HEK293T (cell line): ENCODE measurements at regions not wholly inside any gene's neighbourhood (a gene's known extent, or its start where the extent isn't known, plus 50 kb on each side); places are given as distances from the start of the nearest gene placed in this dataset.

Experiments used
- CTCF ChIA-PET: fragments of 350-600 bp; formaldehyde crosslinking; extraction: SDS; loops from one replicate; lab custom pipeline; 2021; ENCODE audit warnings: antibody characterized with exemption, inconsistent platforms; lab: Yijun Ruan, JAX
- POLR2A ChIA-PET: fragments of 350-600 bp; formaldehyde crosslinking; extraction: SDS; loops from one replicate; lab custom pipeline; 2020; ENCODE audit warnings: antibody characterized with exemption, inconsistent platforms; lab: Yijun Ruan, JAX
- DNase-seq: peaks from one replicate; pipeline ENCODE4 v3.0.0; 2012; ENCODE audit warnings: mixed read lengths; ENCODE audit errors: extremely low spot score
- ARNT ChIP-seq: fragments of 450-650 bp; IDR thresholded peaks from 2 replicates; pipeline ENCODE4 v1.6.1; 2017; ENCODE audit warnings: mild to moderate bottlenecking
- BHLHE40 ChIP-seq: fragments of 450-650 bp; IDR thresholded peaks from 2 replicates; pipeline ENCODE4 v1.6.1; 2016; ENCODE audit warnings: mild to moderate bottlenecking, moderate library complexity, borderline replicate concordance
- CTBP1 ChIP-seq: fragments of 450-650 bp; IDR thresholded peaks from 2 replicates; pipeline ENCODE4 v1.6.1; 2016; ENCODE audit warnings: borderline replicate concordance
- ELF4 ChIP-seq: fragments of 450-650 bp; IDR thresholded peaks from 2 replicates; pipeline ENCODE4 v1.6.1; 2017; ENCODE audit warnings: antibody characterized with exemption
- FOXA1 ChIP-seq: fragments of 450-650 bp; IDR thresholded peaks from 2 replicates; pipeline ENCODE4 v1.6.1; 2016; ENCODE audit warnings: mild to moderate bottlenecking
- FOXK2 ChIP-seq: fragments of 450-650 bp; IDR thresholded peaks from 2 replicates; pipeline ENCODE4 v1.6.1; 2016; ENCODE audit warnings: mild to moderate bottlenecking
- FOXM1 ChIP-seq: fragments of 450-650 bp; IDR thresholded peaks from 2 replicates; pipeline ENCODE4 v1.6.1; 2017; ENCODE audit warnings: mild to moderate bottlenecking, borderline replicate concordance
- HDGF ChIP-seq: fragments of 450-650 bp; IDR thresholded peaks from 2 replicates; pipeline ENCODE4 v1.6.1; 2017; ENCODE audit warnings: antibody characterized with exemption, borderline replicate concordance
- L3MBTL2 ChIP-seq: fragments of 450-650 bp; conservative IDR thresholded peaks from 2 replicates; pipeline ENCODE4 v1.6.1; 2016; ENCODE audit warnings: mild to moderate bottlenecking
- LEF1 ChIP-seq: fragments of 450-650 bp; IDR thresholded peaks from 2 replicates; pipeline ENCODE4 v1.6.1; 2017; ENCODE audit warnings: mild to moderate bottlenecking, borderline replicate concordance
- NFRKB ChIP-seq: fragments of 450-650 bp; IDR thresholded peaks from 2 replicates; pipeline ENCODE4 v1.6.1; 2016; ENCODE audit warnings: mild to moderate bottlenecking, moderate library complexity
- SP1 ChIP-seq: fragments of 450-650 bp; IDR thresholded peaks from 2 replicates; pipeline ENCODE4 v1.6.1; 2017
- SUZ12 ChIP-seq: fragments of 450-650 bp; IDR thresholded peaks from 2 replicates; pipeline ENCODE4 v1.6.1; 2016; ENCODE audit warnings: mild to moderate bottlenecking
- TARDBP ChIP-seq: fragments of 450-650 bp; IDR thresholded peaks from 2 replicates; pipeline ENCODE4 v1.6.1; 2016
- ZNF384 ChIP-seq: fragments of 450-650 bp; IDR thresholded peaks from 2 replicates; pipeline ENCODE4 v1.6.1; 2016
- TF ChIP-seq, protein P1 (sequence below): fragments of 450-650 bp; IDR thresholded peaks from 2 replicates; pipeline ENCODE4 v1.6.1; 2016

DNA sequence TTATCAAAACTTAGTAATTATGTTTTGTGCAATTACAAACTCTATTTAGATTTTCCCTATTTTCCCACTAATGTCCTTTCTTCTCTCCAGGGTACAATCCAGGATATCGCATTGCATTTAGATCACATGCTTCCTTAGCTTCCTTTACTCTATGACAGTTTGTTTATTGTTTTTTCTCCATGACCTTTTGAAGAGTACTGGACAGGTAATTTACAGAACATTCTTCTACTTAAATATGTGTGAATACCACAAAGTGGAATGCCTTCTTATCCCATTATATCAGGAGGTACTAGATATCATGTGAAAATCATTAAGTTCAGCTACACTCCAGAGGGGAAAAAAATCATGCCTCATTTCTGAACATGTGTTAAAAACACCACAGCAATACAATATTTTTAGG is 776.6 kb upstream of the CDH9 start:
- TF ChIP-seq L3MBTL2 (no peak), FOXM1 (no peak), FOXA1 (no peak), ZNF384 (no peak), SP1 (no peak), TARDBP (no peak), ARNT (no peak), FOXK2 (no peak), BHLHE40 (no peak), CTBP1 (no peak), HDGF (no peak)
- TF ChIP-seq, protein P1, sequence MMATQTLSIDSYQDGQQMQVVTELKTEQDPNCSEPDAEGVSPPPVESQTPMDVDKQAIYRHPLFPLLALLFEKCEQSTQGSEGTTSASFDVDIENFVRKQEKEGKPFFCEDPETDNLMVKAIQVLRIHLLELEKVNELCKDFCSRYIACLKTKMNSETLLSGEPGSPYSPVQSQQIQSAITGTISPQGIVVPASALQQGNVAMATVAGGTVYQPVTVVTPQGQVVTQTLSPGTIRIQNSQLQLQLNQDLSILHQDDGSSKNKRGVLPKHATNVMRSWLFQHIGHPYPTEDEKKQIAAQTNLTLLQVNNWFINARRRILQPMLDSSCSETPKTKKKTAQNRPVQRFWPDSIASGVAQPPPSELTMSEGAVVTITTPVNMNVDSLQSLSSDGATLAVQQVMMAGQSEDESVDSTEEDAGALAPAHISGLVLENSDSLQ, result no peak
- POLR2A ChIA-PET, result no interaction called here
- DNase-seq, result no peak
- CTCF ChIA-PET, result no interaction called here

DNA sequence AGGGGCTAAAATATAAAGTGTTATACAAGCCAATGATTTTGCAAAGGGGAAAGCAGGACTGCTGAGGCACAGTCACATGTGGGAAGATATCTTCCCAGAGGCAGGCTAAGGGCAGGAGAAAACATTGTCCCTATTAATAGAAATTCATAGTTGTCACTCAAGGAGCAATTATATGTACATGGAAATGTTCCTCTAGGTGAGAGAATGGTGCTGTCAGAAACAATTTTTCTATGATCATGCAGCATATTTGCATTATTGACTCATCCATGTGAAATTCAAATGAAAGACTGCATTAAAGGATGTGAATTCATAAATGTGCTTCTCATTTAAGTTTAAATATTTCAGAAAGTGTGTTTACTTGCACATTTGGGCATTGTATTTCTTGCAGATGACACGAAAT is 775.9 kb upstream of the CDH9 start:
- CTCF ChIA-PET, result no interaction called here
- POLR2A ChIA-PET, result no interaction called here
- TF ChIP-seq FOXA1 (no peak), BHLHE40 (no peak), L3MBTL2 (no peak), TARDBP (no peak)
- TF ChIP-seq, protein P1, result no peak
- DNase-seq, result no peak

DNA sequence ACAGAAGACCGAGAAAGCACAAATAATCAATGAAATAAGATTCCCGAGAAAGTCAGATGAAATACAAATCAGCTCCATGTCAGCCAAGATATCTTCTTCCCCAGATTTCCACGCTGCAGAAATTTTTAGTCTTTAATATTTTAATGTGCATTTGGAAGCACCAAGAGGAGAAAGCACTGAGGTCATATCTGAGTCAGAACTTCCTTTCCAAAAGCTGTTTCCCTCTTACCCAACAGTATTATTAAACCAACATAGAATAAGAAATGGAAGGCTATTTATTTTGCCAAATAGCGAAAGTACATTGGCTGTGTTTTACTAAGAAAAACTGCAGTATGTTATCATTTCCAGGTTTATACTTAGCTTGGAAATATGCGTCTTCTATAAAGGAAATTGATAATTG is 772.1 kb upstream of the CDH9 start:
- no peak for DNase-seq
- CTCF ChIA-PET, result no interaction called here
- TF ChIP-seq NFRKB (no peak), L3MBTL2 (no peak), FOXK2 (no peak), ELF4 (no peak), FOXM1 (no peak), FOXA1 (no peak), BHLHE40 (no peak), HDGF (no peak), SUZ12 (no peak), ARNT (no peak), ZNF384 (no peak), SP1 (no peak), CTBP1 (no peak), LEF1 (no peak), TARDBP (no peak)
- TF ChIP-seq, protein P1, result no peak
- POLR2A ChIA-PET, result no interaction called here

DNA sequence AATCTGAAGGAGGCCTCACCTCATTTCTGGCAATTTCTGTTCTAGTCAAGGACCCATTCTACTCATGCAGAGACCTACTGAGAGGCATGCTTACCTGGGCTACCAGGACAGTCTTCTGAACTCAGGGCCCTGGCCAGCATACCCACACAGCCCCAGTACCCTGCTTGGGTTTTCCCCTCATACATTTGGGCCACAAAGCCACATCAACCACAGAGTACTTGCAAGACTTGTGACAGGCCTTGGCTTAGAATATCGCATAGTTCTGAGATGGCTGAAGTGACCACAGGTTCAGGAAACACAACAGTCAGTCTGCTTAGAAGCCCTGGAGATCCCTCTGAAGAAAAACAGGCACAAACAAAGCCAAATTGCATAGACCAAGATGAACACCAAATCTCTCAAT is 758.8 kb upstream of the CDH9 start:
- ChIA-PET POLR2A (no interaction called here), CTCF (no interaction called here)
- TF ChIP-seq HDGF (no peak), L3MBTL2 (no peak), FOXK2 (no peak), SP1 (no peak), TARDBP (no peak), SUZ12 (no peak)
- no peak for DNase-seq

DNA sequence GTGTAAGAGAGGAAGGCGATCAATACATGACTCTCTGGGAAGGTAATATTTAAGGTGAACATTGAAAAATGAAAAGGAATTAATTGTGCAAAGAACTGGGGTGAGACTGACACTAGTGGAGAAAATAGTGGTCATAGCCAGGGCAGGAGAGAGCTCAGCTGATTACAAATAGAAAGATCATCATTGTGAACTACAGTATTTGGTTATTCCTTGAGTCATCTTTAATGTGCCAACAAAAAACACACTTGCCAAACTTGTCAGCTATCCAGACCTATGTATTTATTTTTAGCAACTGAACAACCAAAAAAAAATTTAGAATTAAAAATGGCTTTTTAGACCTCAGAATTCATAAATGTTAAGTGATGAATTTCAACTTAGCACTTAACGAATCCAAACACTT is 749.8 kb upstream of the CDH9 start:
- ChIA-PET CTCF (interaction anchor here (0.7 kb wide), 1 partner anchor 546 kb away, joined by 3 read pairs; no protein-coding TSS in a partner anchor), POLR2A (no interaction called here)
- DNase-seq, result no peak
- TF ChIP-seq FOXM1, result no peak
- TF ChIP-seq L3MBTL2, result no peak
- TF ChIP-seq ARNT, result no peak
- TF ChIP-seq BHLHE40, result no peak
- no peak for TF ChIP-seq HDGF
- TF ChIP-seq, protein P1, result no peak
- TF ChIP-seq ELF4, result no peak
- no peak for TF ChIP-seq TARDBP
- no peak for TF ChIP-seq NFRKB
- TF ChIP-seq FOXA1, result no peak
- TF ChIP-seq SP1, result no peak
- TF ChIP-seq FOXK2, result no peak
- no peak for TF ChIP-seq CTBP1
- no peak for TF ChIP-seq ZNF384

DNA sequence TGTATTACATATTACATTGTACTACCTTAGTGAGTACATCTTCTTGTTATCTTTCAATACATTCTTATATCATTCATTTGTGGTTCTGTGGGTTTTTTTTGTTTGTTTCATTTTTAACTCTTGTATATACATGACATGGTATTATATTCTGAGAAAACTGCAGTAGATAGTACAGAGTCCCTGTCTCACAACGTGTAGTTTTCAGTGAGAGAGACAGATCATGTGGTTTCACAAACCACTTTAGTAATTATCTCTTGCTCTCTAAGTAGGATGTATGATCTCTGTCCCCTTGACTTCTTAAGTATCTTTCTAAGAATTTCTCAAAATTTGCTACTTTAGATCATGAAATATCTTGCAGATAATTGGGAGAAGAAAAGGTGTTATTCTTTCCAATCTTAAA is 745.9 kb upstream of the CDH9 start:
- ChIA-PET CTCF (no interaction called here), POLR2A (no interaction called here)
- no peak for DNase-seq
- TF ChIP-seq HDGF (no peak), SUZ12 (no peak), FOXM1 (no peak), L3MBTL2 (no peak), BHLHE40 (no peak), TARDBP (no peak)
